Subcutaneous abdominal adipose tissue (tissue), 5 donors: ENCODE measurements at regions not wholly inside any gene's neighbourhood (a gene's known extent, or its start where the extent isn't known, plus 50 kb on each side); places are given as distances from the start of the nearest gene placed in this dataset.
"Not testable (repeated sequence)": the region's sequence is repeated elsewhere in the genome, so short reads cannot be mapped to it uniquely, and the experiment has no call there.

ENCODE experiments used
- H3K27ac ChIP-seq: one replicate; pipeline ENCODE4 v1.7.0; 2013; ENCODE audit warnings: low read depth, mild to moderate bottlenecking, inconsistent platforms, low read length, moderate library complexity
- H3K27me3 ChIP-seq, 5 donors: one replicate each; pipeline ENCODE4 v1.7.0; 2013; ENCODE audit warnings: low read length in 5 of 5, inconsistent platforms in 1 of 5; ENCODE audit not compliant: control insufficient read depth in 5 of 5, insufficient read depth in 4 of 5
- H3K36me3 ChIP-seq, 5 donors: one replicate each; pipeline ENCODE4 v1.7.0; 2013; ENCODE audit warnings: low read length in 5 of 5; ENCODE audit not compliant: control insufficient read depth in 5 of 5, insufficient read depth in 5 of 5
- H3K4me1 ChIP-seq, 5 donors: one replicate each; pipeline ENCODE4 v1.7.0; 2013; ENCODE audit warnings: low read length in 5 of 5, mild to moderate bottlenecking in 3 of 5, moderate library complexity in 1 of 5; ENCODE audit not compliant: control insufficient read depth in 5 of 5, insufficient read depth in 5 of 5
- H3K4me3 ChIP-seq, 5 donors: one replicate each; pipeline ENCODE4 v1.7.0; 2013; ENCODE audit warnings: low read length in 5 of 5, low read depth in 1 of 5
- H3K9ac ChIP-seq, 5 donors: one replicate each; pipeline ENCODE4 v1.7.0; 2013; ENCODE audit warnings: low read length in 5 of 5, mild to moderate bottlenecking in 4 of 5, moderate library complexity in 3 of 5
- H3K9me3 ChIP-seq, 5 donors: one replicate each; pipeline ENCODE4 v1.7.0; 2013; ENCODE audit warnings: low read length in 5 of 5; ENCODE audit not compliant: control insufficient read depth in 5 of 5
- donor health status: healthy.
- donor health status: healthy.
- donor health status: healthy.
- donor health status: healthy.
- donor health status: healthy.

- H3K4me3 ChIP-seq, result no peak overlapping the region
- H3K9ac ChIP-seq, result no peak overlapping the region
Measured at GRCh38 chr1:213337025-213337678, 286.1 kb downstream of the RPS6KC1 start.

GRCh38 chr1:213340593-213340992 lies 289.6 kb downstream of the RPS6KC1 start:
- H3K9ac ChIP-seq, result no peak overlapping the region
- H3K27me3 ChIP-seq, result no peaks in the 10 kb centered on the region
- H3K9me3 ChIP-seq, result no peaks in the 10 kb centered on the region
- H3K36me3 ChIP-seq, result no peaks in the 10 kb centered on the region
- no peak overlapping the region for H3K27ac ChIP-seq
- H3K4me3 ChIP-seq, result no peak overlapping the region
- no peaks in the 10 kb centered on the region for H3K4me1 ChIP-seq

More at GRCh38 chr1:213337025-213337678, 286.1 kb downstream of the RPS6KC1 start:
- H3K4me1 ChIP-seq, result no peaks in the 10 kb centered on the region
- no peaks in the 10 kb centered on the region for H3K27me3 ChIP-seq
- H3K27ac ChIP-seq, result no peak overlapping the region
- H3K36me3 ChIP-seq, result no peaks in the 10 kb centered on the region
- peaks cover 0 to 4% (median 0%) of the 10 kb centered on the region in 5 donors for H3K9me3 ChIP-seq

GRCh38 chr1:213345621-213346020 lies 294.6 kb downstream of the RPS6KC1 start:
- Histone ChIP-seq H3K27me3 (no peaks in the 10 kb centered on the region), H3K27ac (no peak overlapping the region), H3K4me3 (no peak overlapping the region)

GRCh38 chr1:213357403-213357802 lies 306.4 kb downstream of the RPS6KC1 start:
- Histone ChIP-seq H3K9me3 (peaks cover 0 to 5% (median 0%) of the 10 kb centered on the region in 5 donors), H3K4me1 (no peaks in the 10 kb centered on the region), H3K27me3 (no peaks in the 10 kb centered on the region), H3K4me3 (no peak overlapping the region), H3K36me3 (no peaks in the 10 kb centered on the region), H3K9ac (no peak overlapping the region), H3K27ac (no peak overlapping the region)

More at GRCh38 chr1:213345621-213346020, 294.6 kb downstream of the RPS6KC1 start:
- Histone ChIP-seq H3K4me1 (no peaks in the 10 kb centered on the region), H3K9me3 (no peaks in the 10 kb centered on the region), H3K9ac (no peak overlapping the region), H3K36me3 (no peaks in the 10 kb centered on the region)

GRCh38 chr1:213358368-213358767 lies 307.3 kb downstream of the RPS6KC1 start:
- not testable (repeated sequence) for H3K4me1 ChIP-seq, H3K27me3 ChIP-seq, H3K9ac ChIP-seq, H3K36me3 ChIP-seq, H3K4me3 ChIP-seq, H3K27ac ChIP-seq, H3K9me3 ChIP-seq

- H3K9me3 ChIP-seq, result peaks cover 0 to 5% (median 0%) of the 10 kb centered on the region in 5 donors
- no peak overlapping the region for H3K27ac ChIP-seq
- no peaks in the 10 kb centered on the region for H3K36me3 ChIP-seq
- H3K9ac ChIP-seq, result no peak overlapping the region
- H3K27me3 ChIP-seq, result no peaks in the 10 kb centered on the region
- H3K4me1 ChIP-seq, result no peaks in the 10 kb centered on the region
- H3K4me3 ChIP-seq, result no peak overlapping the region
Measured at GRCh38 chr1:213362598-213362997, 311.6 kb downstream of the RPS6KC1 start.

DNA sequence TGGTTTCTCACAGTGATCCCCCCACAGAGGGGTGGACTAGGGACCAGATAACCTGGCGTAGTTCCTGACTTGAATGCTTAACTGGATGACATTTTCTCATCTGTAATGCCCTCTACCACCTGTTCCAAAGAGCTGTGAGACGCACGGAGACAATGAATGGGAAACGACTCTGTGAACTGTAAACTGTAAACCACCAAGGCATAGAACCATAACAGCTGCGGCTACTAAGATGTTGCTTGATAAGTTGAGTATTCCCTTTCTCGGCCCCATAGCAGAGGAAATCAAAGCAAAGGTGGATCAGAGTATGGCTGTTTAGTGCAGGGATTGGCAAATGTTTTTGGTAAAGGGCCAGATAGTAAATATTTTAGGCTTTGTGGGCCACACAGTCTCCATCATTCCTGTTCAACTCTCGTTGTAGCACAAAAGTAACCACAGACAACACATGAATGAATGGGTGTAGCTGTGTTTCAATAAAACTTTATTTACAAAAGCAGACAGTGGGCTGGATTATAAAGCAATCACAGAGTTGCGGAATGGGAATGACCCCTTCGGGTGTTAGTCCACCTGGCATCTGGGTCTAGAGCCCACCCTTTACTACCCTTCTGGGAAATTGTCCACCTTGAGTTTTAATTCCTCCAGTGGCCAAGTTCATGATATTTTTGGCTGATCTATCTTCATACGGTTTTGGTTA lies 315.2 kb downstream of the RPS6KC1 start:
- H3K27me3 ChIP-seq, result no peaks in the 10 kb centered on the region
- H3K9ac ChIP-seq, result no peak overlapping the region
- H3K4me3 ChIP-seq, result no peak overlapping the region
- H3K4me1 ChIP-seq, result no peaks in the 10 kb centered on the region
- peaks cover 0 to 3% (median 0%) of the 10 kb centered on the region in 5 donors for H3K9me3 ChIP-seq
- H3K36me3 ChIP-seq, result no peaks in the 10 kb centered on the region
- no peak overlapping the region for H3K27ac ChIP-seq

- Histone ChIP-seq H3K4me3 (no peak overlapping the region), H3K36me3 (no peaks in the 10 kb centered on the region), H3K9ac (no peak overlapping the region), H3K4me1 (no peaks in the 10 kb centered on the region), H3K27me3 (no peaks in the 10 kb centered on the region), H3K9me3 (no peaks in the 10 kb centered on the region), H3K27ac (no peak overlapping the region)
Measured at GRCh38 chr1:213369465-213369864, 318.4 kb downstream of the RPS6KC1 start.

DNA sequence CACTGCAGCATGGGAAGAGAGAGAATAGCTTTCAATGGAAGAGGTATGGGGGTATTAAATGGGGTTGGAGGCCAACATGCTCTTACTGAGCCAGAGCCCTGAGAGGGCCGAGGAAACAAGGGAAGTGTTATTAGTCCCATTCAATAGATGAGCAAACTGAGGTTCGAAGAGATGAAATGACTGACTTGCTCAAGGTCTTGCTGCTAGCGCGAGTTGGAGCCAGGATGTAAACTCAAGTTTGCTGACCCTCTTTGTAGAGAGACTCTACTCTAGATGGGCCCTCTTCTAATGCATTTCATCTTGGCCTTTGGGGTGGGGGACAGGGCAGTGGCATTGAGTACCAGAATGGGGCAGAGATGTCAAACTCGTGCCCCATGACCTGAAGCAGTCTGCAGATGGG lies 319.5 kb downstream of the RPS6KC1 start:
- Histone ChIP-seq H3K9me3 (no peaks in the 10 kb centered on the region), H3K36me3 (no peaks in the 10 kb centered on the region), H3K9ac (no peak overlapping the region), H3K27ac (no peak overlapping the region), H3K27me3 (no peaks in the 10 kb centered on the region), H3K4me3 (no peak overlapping the region), H3K4me1 (no peaks in the 10 kb centered on the region)

DNA sequence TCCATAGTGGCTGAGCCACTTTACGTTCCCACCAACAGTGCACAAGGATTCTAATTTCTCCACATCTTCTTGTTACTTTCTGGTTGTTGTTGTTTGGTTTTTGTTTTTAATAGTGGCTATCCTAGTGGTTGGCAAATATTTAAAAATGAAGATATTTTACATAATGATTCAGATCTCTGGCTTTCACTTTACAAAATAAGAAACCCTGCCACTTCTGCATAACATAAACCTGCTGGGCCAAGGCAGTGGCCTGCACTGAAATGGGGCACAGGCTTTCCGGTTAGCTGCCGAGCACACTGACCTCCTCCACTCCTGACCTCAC lies 320.4 kb downstream of the RPS6KC1 start:
- H3K4me1 ChIP-seq, result no peaks in the 10 kb centered on the region
- no peaks in the 10 kb centered on the region for H3K27me3 ChIP-seq
- no peak overlapping the region for H3K9ac ChIP-seq
- no peak overlapping the region for H3K4me3 ChIP-seq
- no peaks in the 10 kb centered on the region for H3K9me3 ChIP-seq
- no peaks in the 10 kb centered on the region for H3K36me3 ChIP-seq
- H3K27ac ChIP-seq, result no peak overlapping the region
